Body of pancreas (tissue), 4 donors: ENCODE measurements at regions not wholly inside any gene's neighbourhood (a gene's known extent, or its start where the extent isn't known, plus 50 kb on each side); places are given as distances from the start of the nearest gene placed in this dataset.

Experiments
- ATAC-seq: fragments of 150-250 bp; one replicate; pipeline ENCODE4 v1.9.1; 2016
- DNase-seq, 4 donors: peaks; one replicate each; pipeline ENCODE4 v3.0.0-alpha.2; 2019
- H3K27ac ChIP-seq, 4 donors: fragments of 200-600 bp; sonication (generic); 1 replicate in 3 of 4; 2 replicates in 1 of 4; pipeline versions ENCODE4 v1.5.1 to v1.6.1; 2016 to 2019; ENCODE audit warnings: mild to moderate bottlenecking in 1 of 4, mixed read lengths in 1 of 4, moderate library complexity in 1 of 4
- H3K27me3 ChIP-seq, 2 donors: fragments of 200-600 bp; sonication (generic); one replicate each; pipeline ENCODE4 v1.6.0; 2016; ENCODE audit warnings: mild to moderate bottlenecking in 1 of 2
- H3K36me3 ChIP-seq, 2 donors: fragments of 200-600 bp; sonication (generic); replicated peaks in 1 of 2; 2 replicates each; pipeline ENCODE4 v1.5.1; 2016; ENCODE audit warnings: low read depth in 2 of 2; ENCODE audit not compliant: insufficient read depth in 1 of 2
- H3K4me1 ChIP-seq: fragments of 200-600 bp; sonication (generic); one replicate; pipeline ENCODE4 v1.6.0; 2016
- H3K4me3 ChIP-seq, 2 donors: fragments of 200-600 bp; sonication (generic); 1 replicate in 1 of 2; 2 replicates in 1 of 2; pipeline ENCODE4 v1.5.1; 2016 to 2019
- H3K9me3 ChIP-seq, 3 donors: fragments of 200-600 bp; sonication (generic); 1 replicate in 2 of 3; 2 replicates in 1 of 3; pipeline ENCODE4 v1.5.1; 2016
- POLR2A ChIP-seq, 3 donors: fragments of 450-650 bp; IDR thresholded peaks; one replicate each; pipeline ENCODE4 v1.6.1; 2016; ENCODE audit warnings: antibody characterized with exemption in 3 of 3, mild to moderate bottlenecking in 2 of 3
- WGBS, 2 donors: methylation state at CpG; one replicate each; pipeline ENCODE4 v1.1.5; 2017; 5-methylcytosine and 5-hydroxymethylcytosine counted together
- intact Hi-C: fragments of 100-400 bp; cut with DNase I; formaldehyde crosslinking; loops from one replicate; pipeline ENCODE4 v1.15.1; 2023
- TF ChIP-seq, protein P1 (sequence below), 7 experiments: fragments of 450-650 bp in 4 of 7; fragments of 200-600 bp in 3 of 7; sonication (generic) in 3 of 7; IDR thresholded peaks; one replicate each; pipeline ENCODE4 v1.5.1; 2016 to 2019; ENCODE audit warnings: antibody characterized with exemption in 7 of 7

DNA sequence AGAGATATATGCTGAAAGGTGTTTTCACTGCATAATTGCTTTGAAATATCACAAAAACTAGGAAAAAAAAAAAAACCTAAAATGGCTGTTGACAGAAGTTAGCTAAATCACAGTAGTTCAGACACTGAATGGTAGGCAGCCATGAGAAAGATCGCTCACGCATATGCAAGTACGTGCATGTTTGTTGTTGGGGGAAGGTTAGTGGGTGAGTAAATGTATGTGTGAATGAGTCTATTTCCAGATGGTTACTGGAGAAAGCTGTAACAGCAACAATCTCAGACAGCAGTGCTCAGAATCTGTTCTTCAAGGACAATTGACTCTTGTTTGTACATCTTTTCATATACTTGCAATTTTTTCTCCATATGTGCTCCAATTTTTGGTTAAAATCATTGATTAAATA, 51.9 kb upstream of the NLGN4Y start:
- TF ChIP-seq, protein P1, sequence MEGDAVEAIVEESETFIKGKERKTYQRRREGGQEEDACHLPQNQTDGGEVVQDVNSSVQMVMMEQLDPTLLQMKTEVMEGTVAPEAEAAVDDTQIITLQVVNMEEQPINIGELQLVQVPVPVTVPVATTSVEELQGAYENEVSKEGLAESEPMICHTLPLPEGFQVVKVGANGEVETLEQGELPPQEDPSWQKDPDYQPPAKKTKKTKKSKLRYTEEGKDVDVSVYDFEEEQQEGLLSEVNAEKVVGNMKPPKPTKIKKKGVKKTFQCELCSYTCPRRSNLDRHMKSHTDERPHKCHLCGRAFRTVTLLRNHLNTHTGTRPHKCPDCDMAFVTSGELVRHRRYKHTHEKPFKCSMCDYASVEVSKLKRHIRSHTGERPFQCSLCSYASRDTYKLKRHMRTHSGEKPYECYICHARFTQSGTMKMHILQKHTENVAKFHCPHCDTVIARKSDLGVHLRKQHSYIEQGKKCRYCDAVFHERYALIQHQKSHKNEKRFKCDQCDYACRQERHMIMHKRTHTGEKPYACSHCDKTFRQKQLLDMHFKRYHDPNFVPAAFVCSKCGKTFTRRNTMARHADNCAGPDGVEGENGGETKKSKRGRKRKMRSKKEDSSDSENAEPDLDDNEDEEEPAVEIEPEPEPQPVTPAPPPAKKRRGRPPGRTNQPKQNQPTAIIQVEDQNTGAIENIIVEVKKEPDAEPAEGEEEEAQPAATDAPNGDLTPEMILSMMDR (IDR thresholded peaks at IDR 0.05): no peak
- TF ChIP-seq POLR2A (IDR thresholded peaks at IDR 0.05): no peak
- no peaks in the 10 kb centered on the region for H3K27me3 ChIP-seq
- ATAC-seq: no peak
- no peaks in the 10 kb centered on the region for H3K9me3 ChIP-seq
- H3K27ac ChIP-seq: no peak overlapping the region
- H3K36me3 ChIP-seq: no peaks in the 10 kb centered on the region
- DNase-seq: no peak
- H3K4me3 ChIP-seq: no peak overlapping the region
- intact Hi-C loops: no loop called here
- no peaks in the 10 kb centered on the region for H3K4me1 ChIP-seq
- 46 to 50% methylated on average over 3 of the region's 3 CpGs for WGBS, 2 donors

DNA sequence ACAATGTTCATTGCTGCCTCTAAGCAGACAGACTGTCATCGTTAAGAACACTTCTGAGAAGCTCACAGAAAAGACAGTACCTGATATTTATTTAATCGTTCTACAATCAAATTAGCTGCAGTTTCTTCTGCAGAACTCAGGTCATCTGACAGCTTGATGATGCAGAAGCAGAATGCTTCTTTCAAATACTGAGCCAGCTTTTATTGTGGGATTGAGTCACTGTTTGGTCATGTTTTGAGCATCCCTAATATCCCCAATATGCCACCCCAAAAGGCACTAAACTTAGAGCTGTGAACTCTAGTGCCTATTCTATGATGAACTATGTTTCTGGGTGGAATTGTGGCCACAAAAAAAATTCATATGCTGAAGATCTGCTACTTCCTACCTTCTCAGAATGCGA, 51.0 kb upstream of the NLGN4Y start:
- TF ChIP-seq, protein P1 (IDR thresholded peaks at IDR 0.05): no peak
- no peak for TF ChIP-seq POLR2A (IDR thresholded peaks at IDR 0.05)
- intact Hi-C loops: no loop called here

More for the DNA sequence above, 51.0 kb upstream of the NLGN4Y start:
- no peak overlapping the region for H3K4me3 ChIP-seq
- WGBS, 2 donors: 48 to 50% methylated on average over 3 of the region's 3 CpGs
- H3K36me3 ChIP-seq: no peaks in the 10 kb centered on the region
- H3K27ac ChIP-seq: no peak overlapping the region
- no peak for ATAC-seq
- DNase-seq: no peak
- H3K27me3 ChIP-seq: no peaks in the 10 kb centered on the region
- H3K9me3 ChIP-seq: no peaks in the 10 kb centered on the region
- no peaks in the 10 kb centered on the region for H3K4me1 ChIP-seq
